GM21528 (cell line): ENCODE measurements at regions not wholly inside any gene's neighbourhood (a gene's known extent, or its start where the extent isn't known, plus 50 kb on each side); places are given as distances from the start of the nearest gene placed in this dataset.
"Not testable (repeated sequence)": the region's sequence is repeated elsewhere in the genome, so short reads cannot be mapped to it uniquely, and the experiment has no call there.

ENCODE experiments used
- ATAC-seq: cut with Tn5 transposase; IDR thresholded peaks from one replicate; pipeline ENCODE4 v1.9.1; 2021; ENCODE audit warnings: mild to moderate bottlenecking, moderate library complexity; ENCODE audit not compliant: unreplicated experiment, low FRiP score

GRCh38 chr6:134680433-134680832, 269.5 kb downstream of the ALDH8A1 start:
- no peak for ATAC-seq

GRCh38 chr6:134680021-134680420, 269.9 kb downstream of the ALDH8A1 start:
- no peak for ATAC-seq

GRCh38 chr6:134678436-134678889, 271.4 kb downstream of the ALDH8A1 start:
- no peak for ATAC-seq

GRCh38 chr6:134676307-134677281, 273.3 kb downstream of the ALDH8A1 start:
- ATAC-seq: no peak

- no peak for ATAC-seq
These were observed 274.5 kb downstream of the ALDH8A1 start for GRCh38 chr6:134675110-134676054.

GRCh38 chr6:134674562-134674961, 275.3 kb downstream of the ALDH8A1 start:
- no peak for ATAC-seq

GRCh38 chr6:134669485-134669884, 280.4 kb downstream of the ALDH8A1 start:
- no peak for ATAC-seq

GRCh38 chr6:134667111-134667510, 282.8 kb downstream of the ALDH8A1 start:
- ATAC-seq: no peak

- ATAC-seq: no peak
These were observed 283.8 kb downstream of the ALDH8A1 start for GRCh38 chr6:134666125-134666524.

- ATAC-seq: no peak
These were observed 284.7 kb downstream of the ALDH8A1 start for GRCh38 chr6:134665029-134665723.

- ATAC-seq: no peak
These were observed 285.9 kb downstream of the ALDH8A1 start for GRCh38 chr6:134663800-134664535.

GRCh38 chr6:134663356-134663755, 286.5 kb downstream of the ALDH8A1 start:
- ATAC-seq: no peak

- ATAC-seq: no peak
These were observed 287.7 kb downstream of the ALDH8A1 start for GRCh38 chr6:134662077-134662700.

- not testable (repeated sequence) for ATAC-seq
These were observed 290.0 kb downstream of the ALDH8A1 start for GRCh38 chr6:134659885-134660284.

- ATAC-seq: no peak
These were observed 291.3 kb downstream of the ALDH8A1 start for GRCh38 chr6:134658596-134658995.

GRCh38 chr6:134657751-134658527, 292.0 kb downstream of the ALDH8A1 start:
- no peak for ATAC-seq

- ATAC-seq: no peak
These were observed 292.6 kb downstream of the ALDH8A1 start for GRCh38 chr6:134657343-134657742.

GRCh38 chr6:134654751-134655150, 295.1 kb downstream of the ALDH8A1 start:
- ATAC-seq: no peak
